Fibroblast of the conjunctiva (primary cell): ENCODE measurements at regions not wholly inside any gene's neighbourhood (a gene's known extent, or its start where the extent isn't known, plus 50 kb on each side); places are given as distances from the start of the nearest gene placed in this dataset.

Experiments
- DNase-seq: peaks from one replicate; pipeline ENCODE4 v3.0.0-alpha.2; 2010; ENCODE audit warnings: low read depth

GRCh38 chr6:6891949-6892461 lies 215.8 kb upstream of the RREB1 start:
- no peak for DNase-seq

DNA sequence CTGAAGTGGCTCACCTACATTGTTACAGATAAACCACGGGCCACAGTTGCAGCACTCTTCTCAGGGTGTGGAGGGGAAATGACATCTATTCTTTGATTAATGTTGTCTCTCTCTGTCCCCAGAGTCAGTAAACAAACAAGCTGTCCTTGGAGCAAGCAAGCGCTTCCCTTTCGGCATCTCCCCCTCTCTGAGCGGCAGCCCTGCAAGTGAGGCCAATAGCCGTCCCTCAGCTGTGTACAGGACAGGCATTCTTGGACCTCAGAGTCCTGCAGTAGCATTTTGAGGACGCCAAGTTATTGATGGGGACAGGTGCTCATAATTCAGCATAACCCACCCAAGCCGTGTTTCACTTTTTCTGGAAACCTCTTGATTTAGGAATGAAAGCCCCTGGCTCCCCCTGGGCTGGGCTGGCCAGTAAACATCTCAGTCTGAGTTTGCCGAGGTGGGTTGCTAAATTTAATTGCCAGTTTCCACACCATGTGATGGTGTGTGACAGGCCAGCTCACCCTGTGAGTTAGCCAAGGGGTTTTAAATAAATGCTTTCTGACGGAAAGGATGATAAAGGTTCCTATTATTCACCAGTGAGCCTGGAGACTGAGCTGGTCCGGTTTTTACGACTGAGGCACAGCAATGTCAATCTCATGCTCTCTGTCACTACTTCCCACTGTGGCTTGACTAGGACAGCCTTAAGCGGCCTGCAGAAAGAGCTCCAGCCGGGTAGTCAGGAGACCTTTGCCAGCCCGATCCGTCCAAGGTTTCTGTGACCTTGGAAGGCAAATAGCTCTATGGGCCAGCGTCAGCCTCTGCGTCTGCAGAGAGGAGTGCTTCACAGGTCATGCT lies 214.8 kb upstream of the RREB1 start:
- DNase-seq, result no peak

DNA sequence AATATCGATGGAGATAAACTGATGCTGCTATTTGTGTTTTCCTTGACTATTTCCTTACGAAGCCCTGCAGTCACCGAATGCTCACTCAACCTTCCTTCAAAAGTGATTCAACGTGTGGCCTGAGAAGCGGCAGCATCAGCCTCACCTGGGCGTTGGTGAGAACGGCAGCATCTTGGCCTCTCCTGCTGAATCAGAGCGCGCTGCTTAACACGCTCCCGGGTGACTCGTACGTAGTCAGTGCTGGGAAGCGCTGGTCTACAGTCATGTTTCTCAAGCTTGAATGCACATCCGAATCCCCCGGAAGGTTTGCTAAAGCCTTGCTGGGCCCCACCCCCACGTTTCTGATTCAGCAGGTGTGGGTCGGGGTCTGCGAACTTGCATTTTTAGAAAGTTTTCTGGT lies 214.1 kb upstream of the RREB1 start:
- no peak for DNase-seq

DNA sequence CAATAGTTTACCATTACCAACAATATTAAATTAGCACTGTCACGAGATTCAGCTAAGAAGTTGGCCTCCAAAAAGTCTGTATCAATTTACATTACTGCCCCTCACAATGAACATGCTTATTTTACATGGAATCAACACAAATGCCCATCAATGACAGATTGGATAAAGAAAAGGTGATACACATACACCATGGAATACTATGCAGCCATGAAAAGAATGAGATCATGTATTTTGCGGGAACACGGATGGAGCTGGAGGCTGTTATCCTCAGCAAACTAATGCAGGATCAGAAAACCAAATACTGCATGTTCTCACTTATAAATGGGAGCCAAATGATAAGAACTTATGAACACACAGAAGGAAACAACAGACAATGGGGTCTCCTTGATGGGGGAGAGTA lies 211.8 kb upstream of the RREB1 start:
- no peak for DNase-seq

DNA sequence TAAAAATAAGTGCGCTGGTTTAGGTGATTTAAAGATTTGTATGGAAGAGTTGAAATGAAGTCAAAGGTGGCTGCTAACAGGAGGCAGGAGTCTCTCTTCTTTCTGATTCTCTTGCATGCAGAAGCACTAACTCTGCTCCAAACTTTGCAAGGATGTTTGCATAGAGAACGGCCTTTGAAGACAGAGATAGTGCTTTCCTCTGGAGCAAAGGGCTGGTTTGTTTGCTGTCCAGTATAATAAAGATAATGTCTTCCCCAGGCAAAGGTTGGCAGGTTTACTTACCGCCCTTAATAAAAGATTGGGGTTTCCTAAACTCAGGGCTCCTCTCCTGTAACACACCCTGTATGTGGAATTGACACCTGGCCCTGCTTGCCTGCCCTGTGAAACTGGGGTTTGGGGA lies 210.6 kb upstream of the RREB1 start:
- no peak for DNase-seq

DNA sequence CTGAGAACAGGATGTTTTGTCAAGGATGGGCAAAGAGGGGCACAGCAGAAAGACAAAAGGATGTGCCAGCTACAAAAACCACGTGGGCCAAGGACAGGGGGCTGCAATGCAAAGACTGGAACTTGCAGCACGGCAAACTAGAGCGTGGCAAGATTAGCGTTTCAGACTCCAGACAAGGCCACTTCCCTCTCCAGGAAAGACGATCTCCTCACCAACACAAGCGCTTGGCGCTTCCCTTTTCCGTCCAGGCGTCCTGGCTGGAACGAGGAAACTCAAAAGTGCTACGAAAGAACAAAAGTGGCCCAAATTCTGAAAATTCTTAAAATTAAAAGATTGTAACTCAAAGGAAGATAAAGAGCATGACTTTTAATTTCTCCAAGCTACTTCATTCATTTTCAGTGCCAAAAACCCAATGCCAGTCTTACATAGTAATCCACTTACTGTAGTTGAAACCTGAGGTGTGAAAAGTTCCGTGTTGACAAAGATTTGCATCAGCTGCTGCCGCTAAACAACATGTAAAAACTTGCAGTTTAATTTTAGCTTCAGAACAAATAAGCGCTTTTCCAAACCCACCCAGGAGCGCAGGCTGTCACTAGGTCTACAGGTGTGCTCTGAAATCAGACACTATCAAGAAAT lies 207.1 kb upstream of the RREB1 start:
- no peak for DNase-seq

DNA sequence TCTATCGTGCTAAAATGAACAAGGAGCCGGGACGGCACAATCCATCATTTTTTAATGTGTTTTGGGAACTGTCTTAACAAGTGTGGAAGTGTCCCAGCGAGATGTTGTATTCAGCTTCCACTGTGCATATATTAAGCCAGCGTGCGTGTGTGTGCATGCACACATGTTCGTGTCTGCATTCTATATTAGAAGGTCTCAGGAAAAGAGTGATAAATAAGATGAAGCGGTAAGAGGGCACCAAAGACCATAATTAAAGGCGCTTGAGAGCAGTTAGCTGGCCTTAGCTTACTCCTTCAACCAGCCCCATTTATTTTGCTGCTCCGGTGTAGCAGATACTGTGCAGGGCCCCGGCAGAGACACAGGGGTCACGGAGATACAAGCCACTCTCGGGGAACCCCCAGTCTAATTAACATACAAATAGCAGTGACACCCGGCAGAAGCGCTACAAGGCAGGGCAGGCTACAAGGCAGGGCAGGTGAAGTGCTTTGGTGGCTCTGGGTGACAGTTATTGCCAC lies 206.5 kb upstream of the RREB1 start:
- DNase-seq, result no peak

DNA sequence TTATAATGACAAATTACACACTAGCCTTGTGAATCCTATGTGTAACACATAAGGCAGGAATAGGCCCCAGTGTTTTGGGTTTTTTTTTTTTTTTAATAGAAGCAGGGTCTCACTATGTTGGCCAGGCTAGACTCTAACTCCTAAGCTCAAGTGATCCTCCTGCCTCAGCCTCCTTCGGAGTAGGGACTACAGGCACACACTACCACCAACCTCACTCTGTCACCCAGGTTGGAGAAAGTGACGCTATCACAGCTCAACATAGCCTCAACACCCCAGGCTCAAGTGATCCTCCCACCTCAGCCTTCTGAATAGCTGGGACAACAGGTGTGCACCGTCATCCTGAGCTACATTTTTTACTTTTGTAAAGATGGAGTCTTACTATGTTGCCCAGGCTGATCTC lies 205.8 kb upstream of the RREB1 start:
- DNase-seq, result no peak

- no peak for DNase-seq
These were observed 201.7 kb upstream of the RREB1 start for GRCh38 chr6:6905961-6906518.

DNA sequence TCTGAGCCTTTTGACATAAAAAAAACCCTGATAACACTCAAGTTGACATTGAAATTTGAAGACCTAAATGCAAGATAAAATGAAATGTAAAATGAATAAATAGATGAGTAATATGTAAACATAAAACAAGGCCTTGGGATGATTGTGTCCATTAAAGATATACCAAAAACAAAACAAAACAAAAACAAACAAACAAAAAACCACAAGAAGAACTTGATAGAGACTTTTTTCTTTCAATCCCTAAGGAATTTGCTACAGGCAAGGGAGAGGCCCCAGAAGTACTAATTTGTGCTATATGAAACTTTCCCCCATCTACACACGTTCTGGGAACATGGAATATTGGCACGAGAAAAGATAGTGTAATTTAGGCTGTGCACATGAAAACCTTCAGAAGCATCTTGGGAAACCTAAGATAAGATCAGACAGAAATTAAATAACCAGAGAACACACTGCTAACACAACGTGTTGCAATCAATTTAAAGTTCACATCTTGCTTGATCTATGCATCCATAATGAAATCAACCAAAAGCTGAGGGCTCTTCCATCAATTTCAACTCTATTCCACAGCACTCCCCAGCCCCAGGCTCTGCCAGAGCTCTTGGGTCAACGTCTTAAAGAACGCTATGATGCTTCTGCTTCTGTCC lies 201.1 kb upstream of the RREB1 start:
- DNase-seq, result no peak

DNA sequence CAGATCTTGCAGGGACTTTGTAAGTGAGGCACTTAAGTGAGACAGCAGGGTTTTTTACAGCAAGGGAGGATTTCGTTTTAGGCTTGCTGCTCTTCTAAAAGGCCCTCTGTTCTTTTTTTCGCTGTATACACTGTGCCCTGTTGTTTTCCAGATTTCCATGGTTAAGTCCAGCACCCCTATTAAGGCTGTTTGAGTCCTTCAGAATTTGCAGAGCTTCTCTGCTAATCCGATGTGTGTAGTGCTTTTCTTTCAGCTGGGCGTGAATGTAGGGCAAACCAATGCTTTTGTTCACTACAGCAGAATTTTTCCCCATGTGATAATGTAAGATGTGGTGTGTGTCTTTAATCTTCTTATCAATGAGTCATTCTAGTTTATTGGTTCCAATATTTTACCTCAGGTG lies 200.5 kb upstream of the RREB1 start:
- DNase-seq, result no peak

- DNase-seq, result no peak
These were observed 199.6 kb upstream of the RREB1 start for GRCh38 chr6:6908121-6908520.

GRCh38 chr6:6909111-6909510 lies 198.7 kb upstream of the RREB1 start:
- no peak for DNase-seq

DNA sequence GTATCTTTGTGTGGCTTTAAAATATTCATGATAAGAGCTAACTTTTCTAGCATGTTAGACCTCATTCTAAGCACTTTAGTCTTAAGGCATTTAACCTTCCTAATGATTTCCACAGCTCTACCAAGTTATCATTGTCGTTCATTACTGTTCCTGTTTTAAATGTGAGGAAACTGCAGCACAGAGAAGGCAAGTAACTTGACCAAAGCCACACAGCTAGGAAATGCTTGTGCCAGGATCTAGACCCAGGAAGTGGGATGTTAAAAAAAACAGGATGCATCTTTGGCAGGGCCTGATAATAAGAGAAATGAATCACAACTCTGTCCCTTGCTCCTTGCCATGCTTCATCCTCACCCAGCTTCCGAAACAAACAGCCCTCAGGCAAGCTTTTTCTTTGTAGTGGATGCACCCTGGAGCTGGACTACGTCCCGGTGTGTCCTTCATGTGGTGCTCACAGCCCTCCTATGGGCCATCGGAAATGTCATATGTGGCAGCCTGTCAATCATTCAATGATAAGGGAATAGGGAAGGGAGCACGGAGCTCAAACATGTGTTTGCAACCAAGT lies 196.9 kb upstream of the RREB1 start:
- no peak for DNase-seq

DNA sequence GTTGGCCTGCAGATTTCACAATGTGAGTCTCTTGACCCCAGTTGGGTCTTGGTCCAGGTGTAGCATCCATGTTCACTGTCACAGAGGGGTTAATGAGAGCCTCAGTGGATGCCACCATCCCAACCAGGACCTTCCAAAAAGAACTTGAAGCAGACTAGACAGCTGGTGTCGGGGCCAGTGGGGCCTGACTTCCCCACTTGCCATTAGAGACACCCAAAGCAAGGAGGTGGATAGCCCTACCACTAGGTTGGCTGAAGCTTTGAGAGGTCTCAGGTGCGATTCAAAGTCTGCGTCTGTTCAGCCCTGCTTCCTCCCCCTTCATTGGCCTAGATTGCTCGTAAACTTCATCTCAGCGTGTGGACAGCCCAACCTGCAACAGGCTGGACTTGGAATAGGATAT lies 196.4 kb upstream of the RREB1 start:
- no peak for DNase-seq

DNA sequence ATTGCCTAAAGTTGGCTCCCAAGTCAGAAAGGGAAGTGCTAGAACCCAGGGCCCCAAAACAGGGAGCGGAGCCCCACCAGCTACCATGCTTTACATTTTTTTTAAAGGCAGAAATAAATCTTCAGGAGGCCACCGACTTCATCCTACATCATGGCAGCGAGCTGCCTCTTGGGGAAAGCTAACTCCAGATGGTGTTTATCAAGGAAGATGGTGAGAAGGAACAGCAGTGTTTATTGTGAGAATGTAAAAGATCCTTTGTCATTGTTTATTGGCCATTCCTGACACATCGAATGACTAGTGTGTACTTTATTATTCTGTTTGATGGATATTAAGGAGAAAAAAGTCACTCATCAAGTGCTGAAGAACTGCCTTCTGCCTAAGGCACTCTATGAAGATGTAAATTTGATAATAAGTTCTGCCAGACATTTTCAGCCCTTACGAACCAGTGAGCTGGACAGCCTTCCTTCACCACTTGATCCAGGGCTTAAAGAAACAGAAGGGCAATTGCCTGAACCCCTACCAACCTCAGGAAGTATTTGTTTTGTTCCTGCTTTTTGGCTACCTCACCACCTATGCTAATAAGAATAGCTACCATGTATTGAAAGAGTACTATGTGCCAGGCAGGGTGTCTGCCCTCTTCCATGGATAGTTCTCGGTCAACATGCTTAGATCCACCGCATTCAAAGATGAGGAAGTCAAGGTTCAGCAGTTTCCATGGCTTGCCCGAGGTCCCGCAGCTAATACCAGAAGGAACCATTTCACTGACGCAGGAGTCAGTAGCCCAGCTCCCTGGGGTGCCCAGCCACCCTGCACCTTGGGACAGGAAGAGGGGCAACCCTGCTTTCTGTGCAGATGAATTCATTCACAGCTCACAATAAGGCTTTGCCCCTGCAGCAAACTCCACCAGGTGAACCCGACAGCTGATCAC lies 194.7 kb upstream of the RREB1 start:
- DNase-seq, result no peak

GRCh38 chr6:6915219-6915618 lies 192.5 kb upstream of the RREB1 start:
- DNase-seq, result peak; percentile 4

DNA sequence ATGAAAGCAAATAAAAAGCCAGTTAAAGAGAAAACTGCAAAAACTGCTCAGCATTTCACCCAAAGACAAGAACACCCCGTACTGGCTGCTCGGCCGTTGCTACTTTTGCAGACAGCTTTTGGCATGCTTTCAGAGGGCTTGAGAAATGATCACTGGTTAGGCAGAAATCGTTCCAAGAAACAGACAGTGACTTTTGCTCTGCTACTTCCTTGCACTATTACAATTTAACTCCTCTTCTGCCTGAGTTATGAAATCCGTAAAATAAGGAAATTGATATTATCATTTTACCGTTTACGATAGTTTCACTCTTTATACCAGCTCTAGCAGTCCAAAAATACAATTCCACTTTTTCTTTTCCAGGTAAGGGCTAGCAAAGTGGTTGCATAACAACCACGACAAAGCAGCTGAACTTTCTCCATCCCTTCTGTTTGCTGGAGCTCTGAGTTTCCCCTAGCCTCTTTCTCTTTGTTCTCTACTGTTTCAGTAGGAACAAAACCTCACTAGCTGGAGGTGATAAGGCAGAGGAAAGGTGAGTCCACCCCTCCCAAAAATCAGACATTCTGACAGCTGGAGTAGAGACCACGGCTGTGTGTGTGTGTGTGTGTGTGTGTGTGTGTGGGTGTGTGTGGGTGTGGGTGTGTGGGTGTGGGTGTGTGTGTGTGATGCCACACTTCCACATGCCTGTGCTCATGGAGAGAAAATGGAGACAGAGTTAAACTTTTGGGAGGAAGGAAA lies 191.8 kb upstream of the RREB1 start:
- DNase-seq, result peak; percentile 76

GRCh38 chr6:6916598-6916997 lies 191.2 kb upstream of the RREB1 start:
- no peak for DNase-seq

DNA sequence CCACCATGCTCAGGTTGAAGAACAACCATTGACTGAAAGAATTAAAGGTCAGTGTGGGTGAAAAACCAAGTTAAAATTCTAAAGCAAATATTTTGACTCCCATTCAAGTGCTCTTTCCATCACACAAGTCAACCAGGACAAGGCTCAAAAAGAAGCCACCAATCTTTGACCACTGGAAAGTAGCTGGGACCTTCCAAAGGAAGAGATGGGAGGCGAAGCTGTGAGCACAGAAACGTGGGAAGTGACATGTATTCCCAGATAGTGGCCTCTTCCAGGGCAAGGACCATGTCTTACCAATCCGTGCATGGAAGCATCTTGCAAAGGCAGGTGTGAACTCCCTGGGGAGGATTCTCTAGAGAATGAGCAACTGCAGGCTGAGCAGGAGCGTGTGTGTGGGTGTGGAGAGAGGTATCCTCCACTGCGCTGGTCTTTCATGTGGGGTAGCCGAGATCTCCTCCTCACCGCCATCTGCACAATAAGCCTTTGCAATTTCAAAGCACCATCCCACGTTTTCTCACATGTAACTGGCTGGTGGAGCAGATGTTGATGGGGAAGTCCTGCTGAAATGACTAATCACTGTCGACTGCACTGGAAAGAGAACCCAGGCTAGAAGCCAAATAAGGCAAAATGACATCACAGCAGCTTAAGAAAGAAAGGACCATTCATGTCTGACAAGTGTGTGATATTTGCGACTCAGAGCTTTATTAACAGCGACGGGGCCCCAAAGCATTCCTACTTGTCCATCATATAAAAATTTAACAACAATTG lies 189.4 kb upstream of the RREB1 start:
- peak; percentile 32 for DNase-seq
